ENCODE measurements at regions not wholly inside any gene's neighbourhood (a gene's known extent, or its start where the extent isn't known, plus 50 kb on each side); places are given as distances from the start of the nearest gene placed in this dataset.

- TF ChIP-seq CTCF (IDR thresholded peaks at IDR 0.05) (no peak), POLR2A (IDR thresholded peaks at IDR 0.05) (peak in 1 of 2 donors; percentile 23)
These were observed 83.5 kb upstream of the CUX1 start for GRCh38 chr7:101733713-101734475.
